ENCODE measurements at regions not wholly inside any gene's neighbourhood (a gene's known extent, or its start where the extent isn't known, plus 50 kb on each side); places are given as distances from the start of the nearest gene placed in this dataset.

- TF ChIP-seq CTCF (IDR thresholded peaks at IDR 0.05) (no peak), EZH2 (IDR thresholded peaks at IDR 0.05; ENCODE audit: borderline replicate concordance, insufficient read depth, low read depth, low read length, poor library complexity, severe bottlenecking) (no peak)
Measured at GRCh38 chr5:169411786-169412430, 111.0 kb upstream of the SLIT3 start.

All from B cell (primary cell).